Kasumi-1 (cell line): ENCODE measurements at regions not wholly inside any gene's neighbourhood (a gene's known extent, or its start where the extent isn't known, plus 50 kb on each side); places are given as distances from the start of the nearest gene placed in this dataset.

Experiments
- DNase-seq, 2 experiments: peaks; one replicate each; lab custom pipeline; 2025; lab: John Stamatoyannopoulos, UW

DNA sequence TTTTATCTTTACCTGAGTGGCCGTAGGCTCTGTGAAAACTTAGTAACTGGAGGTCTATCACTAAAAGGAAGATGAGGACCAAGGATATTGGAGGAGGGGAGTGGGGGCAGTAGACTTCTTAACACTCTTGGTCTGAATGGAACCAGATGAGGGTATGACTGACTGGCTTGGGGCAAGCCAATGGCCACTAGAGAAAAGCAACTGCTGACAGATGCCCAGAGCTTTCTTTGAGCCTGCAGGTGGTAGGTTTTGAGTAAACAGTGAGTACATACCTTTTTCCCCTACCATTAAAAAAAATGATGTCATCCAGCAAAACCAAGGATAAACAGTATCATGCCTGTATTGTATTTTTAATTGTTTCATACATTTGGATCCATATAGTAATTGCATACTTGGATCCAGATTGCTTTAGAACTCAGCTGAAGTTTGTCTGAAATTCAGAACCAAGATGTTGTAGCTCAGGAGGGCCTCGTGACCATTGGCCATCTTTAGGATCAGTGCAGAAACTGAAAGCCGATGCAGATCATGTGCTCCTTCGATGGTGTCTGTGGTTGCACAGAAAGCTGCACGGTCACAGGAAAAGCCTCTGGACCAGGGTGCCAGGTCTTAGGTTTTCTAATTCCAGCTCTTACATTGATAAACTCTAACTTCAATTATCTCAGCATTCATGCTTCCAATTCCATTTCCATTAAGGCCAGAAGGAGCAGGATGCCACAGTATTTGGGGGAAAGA is 131.0 kb downstream of the PDGFRA start:
- DNase-seq = no peak

GRCh38 chr4:54363037-54363436 is 133.9 kb downstream of the PDGFRA start:
- no peak for DNase-seq

DNA sequence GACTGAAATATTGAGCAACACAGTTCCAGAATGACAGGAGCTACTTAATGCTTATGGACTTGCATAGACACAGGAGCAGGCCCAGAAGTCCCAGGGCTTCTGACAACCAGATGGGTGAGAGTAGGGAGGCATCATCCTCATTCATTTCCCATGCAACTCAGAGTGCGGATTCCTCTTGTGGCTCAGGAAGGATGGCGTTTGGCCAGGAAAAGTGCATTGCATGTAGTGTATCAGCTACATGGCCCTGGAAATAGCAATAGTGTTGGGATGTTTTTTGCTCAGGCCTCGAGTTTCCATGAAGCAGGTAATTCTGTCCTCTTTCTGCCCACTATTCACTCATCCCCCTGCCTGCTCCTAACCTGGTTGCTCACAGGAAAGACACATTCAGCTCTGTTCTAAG is 136.6 kb downstream of the PDGFRA start:
- no peak for DNase-seq

GRCh38 chr4:54367059-54367458 is 138.0 kb downstream of the PDGFRA start:
- peak; percentile 49 to 55 for DNase-seq

GRCh38 chr4:54368281-54369265 is 139.5 kb downstream of the PDGFRA start:
- peak; percentile 83 for DNase-seq

DNA sequence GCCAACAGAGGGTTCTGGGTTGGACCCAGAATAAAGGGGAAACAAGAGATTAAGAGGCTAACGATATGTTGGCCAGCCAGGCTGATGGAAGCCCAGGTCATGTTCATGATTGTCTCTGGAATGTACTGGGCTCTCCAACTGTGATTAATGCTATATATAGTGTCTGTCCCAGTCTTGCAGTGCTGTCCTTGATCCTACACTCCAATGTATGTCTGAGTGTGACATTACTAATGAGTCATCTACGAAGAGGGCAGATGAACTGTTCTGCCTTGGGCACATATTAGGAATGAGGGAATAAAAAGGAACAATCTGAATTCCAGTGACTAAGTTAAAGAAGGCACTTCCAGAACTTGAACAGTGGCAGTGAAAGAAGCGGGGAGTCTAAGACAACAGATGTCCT is 142.1 kb downstream of the PDGFRA start:
- no peak for DNase-seq

- DNase-seq = no peak
Measured at GRCh38 chr4:54372951-54373350, 143.9 kb downstream of the PDGFRA start.

- DNase-seq = no peak
Measured at GRCh38 chr4:54373718-54374210, 144.7 kb downstream of the PDGFRA start.

DNA sequence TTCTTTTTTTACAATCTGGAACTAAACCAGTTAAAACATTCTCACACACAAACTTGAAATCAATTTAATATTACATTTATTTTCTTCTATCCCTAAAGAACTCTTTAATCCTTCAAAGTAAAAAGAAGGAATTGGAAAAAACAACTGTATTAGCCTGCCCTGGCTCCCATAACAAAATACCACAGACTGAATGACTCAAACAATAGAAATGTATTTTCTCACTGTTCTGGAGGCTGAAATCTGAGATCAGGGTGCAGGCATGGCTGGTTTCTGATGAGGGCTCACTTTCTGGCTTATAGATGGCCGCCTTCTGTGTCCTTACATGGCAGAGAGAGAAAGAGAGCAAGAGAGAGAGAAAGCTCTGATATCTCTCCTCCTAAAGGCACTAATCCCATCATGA is 149.4 kb downstream of the PDGFRA start:
- DNase-seq = no peak

DNA sequence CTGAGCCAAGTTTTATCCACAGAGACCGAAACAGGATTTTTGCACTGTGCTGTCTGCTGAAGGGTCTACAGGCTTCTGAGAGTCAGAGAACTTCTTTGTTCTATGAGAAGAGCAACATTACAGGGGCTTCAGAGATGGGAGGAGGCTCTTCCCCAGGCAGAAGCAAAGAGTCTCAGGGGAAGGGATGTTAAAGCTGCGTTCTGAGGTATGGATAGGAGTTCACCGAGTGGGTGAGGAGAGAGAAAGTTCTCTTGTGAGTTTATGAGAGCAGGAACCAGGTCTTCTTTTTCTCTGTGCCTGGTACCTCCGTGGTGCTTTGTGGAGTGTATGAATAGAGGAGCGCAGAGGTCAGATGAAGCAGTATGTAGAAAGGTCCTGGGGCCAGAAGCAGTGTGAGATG is 155.1 kb downstream of the PDGFRA start:
- no peak for DNase-seq

GRCh38 chr4:54384563-54384962 is 155.5 kb downstream of the PDGFRA start:
- DNase-seq = peak; percentile 92 to 94

GRCh38 chr4:54386042-54386669 is 157.1 kb downstream of the PDGFRA start:
- DNase-seq = no peak

GRCh38 chr4:54386693-54387092 is 157.6 kb downstream of the PDGFRA start:
- no peak for DNase-seq

- DNase-seq = no peak
Measured at GRCh38 chr4:54390670-54391069, 161.6 kb downstream of the PDGFRA start.

GRCh38 chr4:54391104-54391503 is 162.0 kb downstream of the PDGFRA start:
- DNase-seq = no peak

DNA sequence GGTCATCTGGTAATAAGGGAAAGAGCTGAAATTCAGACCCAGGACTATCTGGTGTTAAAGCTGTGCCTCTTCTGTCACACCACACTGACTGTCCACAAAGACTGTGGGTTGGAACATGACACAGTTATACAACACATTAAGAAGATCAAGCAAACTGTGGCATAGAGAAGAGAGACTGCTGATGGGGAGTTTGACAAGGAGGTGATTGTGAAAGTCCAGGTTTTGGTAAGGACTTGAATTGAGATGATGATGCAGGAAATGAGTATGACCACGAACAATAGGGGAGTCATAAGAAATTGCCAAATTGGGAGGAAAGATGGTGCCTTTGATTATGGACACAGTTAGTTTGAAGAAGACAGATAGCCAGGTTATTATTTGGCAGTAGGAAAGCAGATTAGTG is 163.4 kb downstream of the PDGFRA start:
- DNase-seq = peak; percentile 50 to 64

- DNase-seq = no peak
Measured at GRCh38 chr4:54393243-54393642, 164.2 kb downstream of the PDGFRA start.

DNA sequence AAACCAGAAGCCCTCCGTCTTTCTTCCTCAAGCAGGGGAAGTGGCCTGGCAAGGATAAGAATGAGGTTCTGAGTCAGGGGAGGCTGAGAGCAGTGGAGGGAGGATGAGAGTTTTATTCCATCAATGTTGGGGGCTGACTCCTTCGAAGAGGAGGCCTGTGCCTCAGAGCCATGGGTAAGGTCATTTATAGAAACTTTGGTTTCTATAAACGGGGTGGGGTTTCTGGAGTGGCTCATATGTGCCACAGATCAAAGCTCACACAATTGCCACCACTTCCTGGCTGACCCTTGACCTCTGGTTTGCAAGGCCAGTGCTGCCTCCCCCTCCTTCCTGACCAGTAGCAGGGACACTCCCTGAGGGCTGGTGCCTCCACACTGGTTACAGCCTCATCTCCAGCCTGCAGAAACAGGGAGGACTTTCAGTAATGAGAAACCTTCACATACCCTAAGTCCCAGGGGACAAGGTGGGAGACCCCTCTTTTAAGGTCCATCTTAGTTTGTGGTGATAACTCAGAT is 166.0 kb downstream of the PDGFRA start:
- no peak for DNase-seq

DNA sequence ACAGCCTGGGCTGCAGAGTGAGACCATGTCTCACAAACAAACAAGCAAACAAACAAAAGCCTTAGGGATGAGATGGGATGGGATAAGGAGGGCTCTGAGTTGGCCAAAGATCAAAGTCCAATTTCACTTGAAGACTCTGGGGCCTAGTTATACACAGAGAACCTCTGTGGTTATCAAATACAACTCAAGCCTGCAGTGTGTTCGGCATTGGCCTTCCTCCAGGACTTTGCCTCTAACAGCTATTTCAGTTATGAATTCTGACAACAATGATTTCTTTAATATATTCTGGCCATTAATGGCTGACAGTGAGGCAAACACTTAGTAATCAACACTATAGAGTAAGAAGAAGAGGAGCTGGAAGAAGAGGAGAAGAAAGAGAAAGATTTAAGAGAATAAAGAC is 171.1 kb downstream of the PDGFRA start:
- no peak for DNase-seq

GRCh38 chr4:54400802-54401201 is 171.7 kb downstream of the PDGFRA start:
- DNase-seq = peak; percentile 77 to 85

GRCh38 chr4:54402880-54403480 is 173.9 kb downstream of the PDGFRA start:
- no peak for DNase-seq
